Stimulated activated CD4-positive, alpha-beta T cell treated with anti-CD3 and anti-CD28 coated beads, Interleukin-1b, Interleukin-23, amount 100 ng/mL, for 48 hours (primary cell): ENCODE measurements at regions not wholly inside any gene's neighbourhood (a gene's known extent, or its start where the extent isn't known, plus 50 kb on each side); places are given as distances from the start of the nearest gene placed in this dataset.

Experiments used
- DNase-seq: peaks from one replicate; pipeline ENCODE4 v3.0.0-alpha.2; 2020

DNA sequence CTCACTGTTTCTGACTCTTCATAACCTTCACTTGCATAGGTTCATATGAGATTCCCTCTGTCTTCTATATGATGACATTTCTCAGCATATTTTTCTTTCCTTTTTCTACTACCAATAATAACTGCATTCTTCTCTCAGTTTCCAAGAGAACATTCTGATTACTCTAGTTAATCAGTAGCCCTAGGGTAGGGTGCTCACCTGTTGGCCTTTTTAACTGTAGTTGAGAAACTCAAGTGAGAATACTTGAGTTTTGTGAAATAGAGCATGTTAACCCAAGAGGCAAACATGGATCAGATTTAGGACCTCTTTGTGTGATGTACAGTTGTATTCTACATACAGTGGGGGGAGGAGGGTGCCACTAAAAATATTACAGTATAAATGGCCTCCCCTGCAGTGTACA, 308.0 kb downstream of the CMPK2 start:
- DNase-seq, result no peak

DNA sequence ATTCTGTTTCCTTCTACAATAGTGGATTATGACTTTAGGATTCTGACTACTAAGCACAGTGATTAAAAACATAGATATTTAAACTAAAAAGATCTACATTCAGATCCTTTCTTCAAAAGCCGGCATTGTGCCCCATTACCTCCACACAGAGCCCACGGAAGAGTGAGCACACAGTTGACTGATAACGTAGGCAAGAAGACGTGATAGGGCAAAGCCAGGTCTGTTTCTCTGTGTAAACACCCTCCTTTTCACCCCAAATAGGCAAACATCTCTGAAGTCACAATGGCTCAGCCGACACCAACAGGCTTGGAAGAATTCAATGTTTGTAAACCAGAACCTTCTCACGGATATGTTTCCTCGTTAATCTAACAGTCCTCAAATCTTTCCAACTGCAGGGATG, 302.9 kb downstream of the CMPK2 start:
- DNase-seq, result no peak

DNA sequence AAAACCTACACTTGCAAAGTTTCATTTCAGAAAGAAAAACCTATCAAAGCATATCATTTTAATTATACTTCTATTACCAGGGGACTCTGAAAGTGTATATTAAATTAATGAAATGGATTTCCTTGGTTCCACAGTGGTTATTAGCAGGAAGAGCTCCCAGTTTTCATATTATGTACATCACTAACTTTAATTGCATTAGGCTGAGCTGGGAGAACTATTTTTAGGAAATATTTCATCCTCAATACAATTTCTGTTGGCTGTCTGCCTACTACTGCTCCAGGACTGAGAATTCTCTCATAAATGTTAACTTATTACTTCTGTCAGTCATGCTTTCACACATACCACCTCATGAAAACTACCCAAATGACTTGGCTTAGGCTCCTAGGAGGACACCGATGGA, 301.4 kb downstream of the CMPK2 start:
- no peak for DNase-seq

DNA sequence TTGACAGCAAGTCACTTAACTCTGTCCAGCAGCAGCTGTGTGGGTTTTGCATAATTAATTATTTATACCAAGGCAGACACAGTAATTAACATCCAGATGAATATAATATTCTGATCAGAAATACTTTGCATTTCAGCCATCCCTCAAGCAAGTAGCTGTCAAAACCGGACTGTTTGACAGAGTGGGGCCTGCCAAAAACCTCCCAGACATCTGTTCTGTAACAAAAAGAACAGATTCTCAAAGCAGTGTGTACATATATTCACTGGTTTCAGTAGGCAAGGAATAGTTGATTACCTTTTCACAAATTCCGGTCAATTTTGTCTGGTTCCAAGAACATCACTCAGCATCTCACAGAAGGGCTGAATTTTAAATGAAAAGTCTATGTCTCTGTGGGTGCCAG, 291.6 kb downstream of the CMPK2 start:
- DNase-seq, result no peak

GRCh38 chr2:6576302-6576701, 289.4 kb downstream of the CMPK2 start:
- no peak for DNase-seq

DNA sequence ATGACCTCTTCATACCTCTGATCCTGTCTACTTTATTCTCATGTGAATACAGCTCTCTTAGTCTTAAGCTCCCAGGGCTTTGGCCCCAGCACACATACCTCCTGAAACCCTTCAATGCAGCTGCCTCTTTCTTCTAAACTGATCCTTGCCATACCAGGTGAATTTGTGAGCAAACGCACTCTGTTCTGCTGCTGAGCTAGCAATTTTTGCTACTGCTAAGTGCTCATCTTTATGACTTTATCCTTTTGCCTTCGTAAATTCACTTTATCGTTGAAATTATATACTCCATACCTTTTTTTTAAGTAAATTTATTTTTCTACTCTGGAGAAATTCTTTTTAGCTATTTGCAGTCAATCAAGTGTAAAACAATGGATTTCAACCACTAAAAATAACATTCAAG, 287.7 kb downstream of the CMPK2 start:
- no peak for DNase-seq

DNA sequence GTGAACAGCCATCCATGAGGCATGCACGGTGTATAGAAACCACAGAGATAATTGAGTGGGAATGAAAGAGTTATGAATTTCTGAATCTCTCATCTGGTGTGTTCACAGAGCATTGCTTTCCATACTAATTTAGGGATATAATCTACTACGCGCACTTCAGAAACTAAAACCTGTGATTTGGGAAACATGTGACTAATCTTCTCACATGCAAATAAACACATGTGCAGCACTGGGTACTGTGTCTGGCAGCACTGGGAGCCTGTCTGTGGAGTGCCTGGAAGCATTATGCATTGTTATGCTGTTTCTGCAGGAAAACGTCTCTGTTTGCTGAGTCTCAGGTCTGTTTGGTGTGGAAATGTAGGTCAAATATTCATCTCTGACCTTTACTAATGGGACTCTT, 287.3 kb downstream of the CMPK2 start:
- DNase-seq, result no peak

- no peak for DNase-seq
Measured at GRCh38 chr2:6579281-6579680, 286.4 kb downstream of the CMPK2 start.

GRCh38 chr2:6580982-6581381, 284.7 kb downstream of the CMPK2 start:
- DNase-seq, result no peak

DNA sequence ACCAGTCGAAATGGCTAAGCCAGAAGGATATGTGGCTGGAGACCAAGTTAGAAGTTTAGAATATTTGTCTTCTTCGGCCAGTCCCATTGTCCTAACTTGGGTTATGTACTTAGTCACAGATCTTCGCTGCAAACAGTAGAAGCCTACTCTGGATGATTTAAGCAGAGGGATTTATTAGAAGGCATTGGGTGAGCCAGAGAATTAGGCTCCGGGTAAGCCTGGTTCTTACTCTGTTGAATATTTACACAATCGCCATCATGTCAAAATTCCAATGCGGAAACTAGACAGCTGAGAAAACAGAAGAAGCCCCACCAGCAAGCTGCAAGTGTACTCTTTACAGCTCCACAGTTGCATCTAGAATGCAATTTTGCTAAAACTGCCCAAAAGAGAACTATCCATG, 276.6 kb downstream of the CMPK2 start:
- no peak for DNase-seq

DNA sequence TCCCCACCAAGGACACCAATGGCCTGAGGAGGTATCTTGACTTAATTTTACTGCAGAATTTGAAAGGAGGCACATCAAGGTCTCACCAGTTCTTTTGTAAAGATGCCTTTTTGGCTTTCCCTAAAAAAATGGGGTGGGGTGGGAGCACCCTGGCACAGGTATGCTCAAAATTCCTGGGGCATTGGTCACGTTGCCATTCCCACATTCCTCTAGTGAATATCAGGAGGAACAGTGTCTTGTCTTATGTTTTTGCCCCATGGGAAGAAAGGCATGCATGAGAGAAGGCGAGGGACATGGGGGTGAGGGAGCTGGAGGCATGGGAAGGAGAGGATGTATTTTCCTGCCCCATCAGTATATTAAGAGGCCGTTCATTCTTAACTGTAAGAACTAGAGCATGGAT, 275.3 kb downstream of the CMPK2 start:
- DNase-seq, result no peak

GRCh38 chr2:6602471-6602870, 263.2 kb downstream of the CMPK2 start:
- DNase-seq, result no peak

- no peak for DNase-seq
Measured at GRCh38 chr2:6605836-6606505, 259.7 kb downstream of the CMPK2 start.

DNA sequence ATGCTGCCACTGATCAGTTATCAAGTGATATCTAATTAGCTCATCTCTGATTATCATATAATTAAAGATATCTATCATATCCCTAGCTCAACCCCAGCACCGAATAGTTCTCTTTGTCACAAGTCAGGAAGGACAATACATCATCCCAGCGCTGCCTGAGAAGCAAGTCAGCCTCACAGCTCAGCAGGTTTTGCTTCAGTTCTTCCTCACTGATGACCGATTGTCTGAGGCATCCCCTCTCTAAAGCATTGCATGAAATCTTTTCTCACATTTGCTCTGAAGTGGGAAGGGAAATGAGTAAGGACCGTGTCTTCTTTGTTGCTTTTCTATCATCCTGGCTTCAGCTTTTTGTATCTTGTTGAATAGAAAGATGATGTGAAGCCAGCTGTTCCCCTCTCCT, 247.9 kb downstream of the CMPK2 start:
- no peak for DNase-seq

DNA sequence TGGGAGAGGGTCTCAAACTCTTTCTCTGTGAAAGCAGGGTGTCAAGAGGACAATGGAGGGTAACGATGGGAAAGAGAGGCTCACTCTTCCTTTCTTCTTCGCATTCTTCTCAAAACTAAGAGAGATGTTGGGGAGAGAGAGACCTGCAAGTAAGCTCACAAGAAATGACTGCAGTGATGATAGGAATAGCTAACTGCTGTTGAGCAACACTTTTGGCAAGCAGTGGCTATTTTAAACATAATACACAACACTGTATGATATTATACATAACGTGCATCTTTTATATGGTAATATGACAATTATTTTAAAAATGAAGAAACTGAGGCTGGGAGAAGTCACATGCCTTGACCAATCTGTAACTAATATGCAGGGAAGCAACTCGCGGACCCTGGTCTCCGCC, 247.5 kb downstream of the CMPK2 start:
- DNase-seq, result no peak

DNA sequence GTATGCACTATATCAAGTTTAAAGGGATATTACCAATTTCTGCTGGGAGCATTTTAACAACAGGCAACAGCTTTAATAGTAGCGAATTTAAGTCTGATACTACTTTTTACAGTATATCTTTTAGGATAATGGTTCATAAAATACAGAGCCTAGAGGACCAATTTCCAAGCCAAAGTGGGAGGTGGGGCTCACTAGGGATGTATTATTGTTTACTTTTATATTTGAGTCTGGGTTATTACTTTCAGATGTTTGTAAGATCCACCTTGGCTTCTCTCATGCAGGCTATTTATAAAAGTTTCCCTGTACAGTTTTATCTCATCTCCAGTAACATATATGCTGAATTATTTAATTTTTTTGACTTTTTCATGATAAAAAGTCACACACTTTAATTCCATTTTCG, 242.0 kb downstream of the CMPK2 start:
- no peak for DNase-seq

DNA sequence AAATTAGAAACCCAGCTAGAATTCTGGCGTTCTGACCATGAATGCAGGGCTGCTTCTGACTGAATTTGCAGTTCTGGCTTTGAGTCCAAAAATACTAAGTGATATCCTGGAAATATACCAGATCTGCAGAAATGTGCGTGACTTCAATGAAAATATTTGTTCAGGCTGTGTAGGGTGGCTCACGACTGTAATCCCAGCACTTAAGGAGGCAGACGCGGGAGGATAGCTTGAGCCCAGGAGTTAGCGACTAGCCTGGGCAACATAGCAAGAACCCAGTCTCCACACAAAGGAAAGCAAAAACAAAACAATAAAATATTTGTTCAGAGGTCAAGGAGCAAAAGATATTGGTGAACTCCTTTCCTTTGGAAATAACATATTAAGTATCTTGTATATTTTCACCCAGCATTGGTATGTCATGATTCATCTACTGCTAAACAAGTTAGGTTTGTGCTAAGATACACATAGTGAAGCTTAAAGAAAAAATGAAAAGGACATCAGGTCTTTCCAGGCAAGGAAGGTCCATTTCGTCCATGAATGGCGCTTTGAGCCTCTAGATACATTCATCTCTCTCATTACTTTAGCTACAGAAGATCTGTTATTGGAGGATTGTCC, 239.2 kb downstream of the CMPK2 start:
- DNase-seq, result no peak

GRCh38 chr2:6627316-6627715, 238.4 kb downstream of the CMPK2 start:
- DNase-seq, result no peak

- DNase-seq, result no peak
Measured at GRCh38 chr2:6630209-6630608, 235.5 kb downstream of the CMPK2 start.

- no peak for DNase-seq
Measured at GRCh38 chr2:6635296-6635695, 230.4 kb downstream of the CMPK2 start.

DNA sequence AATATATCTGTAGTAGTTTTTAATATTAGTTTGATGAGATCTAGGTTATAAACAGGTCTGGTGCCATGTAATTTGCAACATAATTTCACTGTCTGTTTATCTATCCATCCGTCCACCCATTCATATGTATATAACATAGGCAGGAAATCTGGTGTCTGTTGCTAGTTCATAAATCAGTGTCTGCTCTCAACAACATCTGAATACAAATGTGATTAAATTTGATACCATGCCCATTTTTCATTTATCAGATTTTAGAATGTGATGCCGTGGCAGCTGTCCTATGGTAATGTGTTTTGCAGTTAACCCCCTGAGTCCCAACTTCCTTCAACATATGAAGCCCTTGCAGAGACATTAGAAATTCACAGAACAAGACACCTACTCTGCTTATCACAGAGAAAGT, 228.4 kb downstream of the CMPK2 start:
- no peak for DNase-seq

GRCh38 chr2:6639929-6640620, 225.6 kb downstream of the CMPK2 start:
- no peak for DNase-seq

DNA sequence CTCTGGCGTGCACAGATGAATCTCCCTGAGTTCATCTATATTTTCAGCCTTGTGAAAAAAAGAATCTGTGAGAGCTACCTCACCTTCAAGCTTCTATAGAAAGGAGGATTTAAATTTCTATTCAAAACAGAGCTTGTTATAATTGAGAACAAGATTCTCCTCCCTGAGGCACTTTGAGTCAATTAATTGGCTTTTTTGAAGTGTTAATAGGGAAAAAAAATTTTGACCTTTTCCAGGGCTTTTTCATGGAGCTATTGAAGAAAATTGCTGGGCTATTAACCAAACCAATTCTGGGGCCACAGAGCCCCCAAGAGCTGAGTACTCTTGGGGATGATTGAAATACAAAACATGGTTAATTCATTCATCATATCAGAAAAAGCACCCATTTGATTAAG, 225.1 kb downstream of the CMPK2 start:
- no peak for DNase-seq

DNA sequence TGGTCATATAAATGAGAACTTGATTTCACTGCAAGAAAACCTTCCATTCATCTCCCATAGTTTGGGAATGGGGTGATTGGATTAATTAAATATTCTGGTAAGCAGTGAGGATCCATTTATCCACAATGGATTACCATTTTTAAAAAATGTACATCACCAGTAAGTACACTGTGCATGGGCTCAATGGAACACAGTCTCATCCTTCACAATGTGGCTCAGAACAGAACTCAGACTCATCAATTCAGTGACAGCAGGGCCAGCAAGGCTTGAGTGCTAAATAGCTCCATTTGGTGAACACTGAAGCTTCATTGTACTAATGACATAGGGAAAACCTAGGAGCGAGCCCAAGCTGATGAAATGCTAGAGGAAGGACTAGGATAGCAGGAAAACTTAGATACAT, 223.8 kb downstream of the CMPK2 start:
- DNase-seq, result no peak

- no peak for DNase-seq
Measured at GRCh38 chr2:6644261-6644660, 221.4 kb downstream of the CMPK2 start.
